Hematopoietic multipotent progenitor cell treated with erythropoietin and hydrocortisone succinate and interleukin-3 and kit ligand, for 4 days (in vitro differentiated cells): ENCODE measurements at regions not wholly inside any gene's neighbourhood (a gene's known extent, or its start where the extent isn't known, plus 50 kb on each side); places are given as distances from the start of the nearest gene placed in this dataset.

ENCODE experiments used
- DNase-seq: peaks from one replicate; pipeline ENCODE4 v3.0.0-alpha.2; 2015

DNA sequence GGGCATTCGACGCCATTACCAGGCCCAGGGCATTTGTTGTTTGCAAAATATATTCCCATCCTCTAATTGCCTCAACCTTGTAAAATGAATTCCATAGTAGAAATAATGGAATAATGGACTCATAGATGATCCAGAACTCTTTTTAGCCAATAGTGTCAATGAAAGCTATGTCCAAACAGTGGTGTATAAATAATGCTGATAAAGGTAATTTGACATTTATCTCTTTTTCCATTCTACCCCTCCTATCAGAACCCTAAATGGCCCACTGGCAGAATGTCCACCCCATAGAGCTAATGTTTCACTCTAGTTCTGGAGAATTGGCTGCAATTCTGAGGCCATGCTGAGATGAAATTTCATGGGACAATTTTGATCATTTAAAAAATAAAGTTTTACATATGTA, 76.4 kb upstream of the DLX6 start:
- DNase-seq = no peak

DNA sequence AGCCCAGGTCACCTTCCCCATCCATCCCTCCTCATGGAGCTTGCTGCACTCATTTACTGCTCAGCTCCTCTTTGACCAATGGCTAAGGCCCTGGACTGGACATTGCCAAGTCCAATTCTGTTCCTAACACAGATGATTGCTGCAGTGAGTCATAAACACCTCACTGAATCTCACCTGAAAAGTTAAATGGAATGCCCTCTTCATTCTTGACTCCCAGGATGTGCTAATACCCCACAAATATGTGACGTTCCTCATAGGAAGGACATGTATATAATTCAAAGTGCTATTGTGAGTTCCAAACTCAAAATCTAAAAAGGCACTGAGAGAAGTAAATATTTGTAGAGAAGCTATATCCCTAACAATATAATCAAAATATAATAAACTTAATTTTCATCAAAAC, 73.5 kb upstream of the DLX6 start:
- DNase-seq = no peak

DNA sequence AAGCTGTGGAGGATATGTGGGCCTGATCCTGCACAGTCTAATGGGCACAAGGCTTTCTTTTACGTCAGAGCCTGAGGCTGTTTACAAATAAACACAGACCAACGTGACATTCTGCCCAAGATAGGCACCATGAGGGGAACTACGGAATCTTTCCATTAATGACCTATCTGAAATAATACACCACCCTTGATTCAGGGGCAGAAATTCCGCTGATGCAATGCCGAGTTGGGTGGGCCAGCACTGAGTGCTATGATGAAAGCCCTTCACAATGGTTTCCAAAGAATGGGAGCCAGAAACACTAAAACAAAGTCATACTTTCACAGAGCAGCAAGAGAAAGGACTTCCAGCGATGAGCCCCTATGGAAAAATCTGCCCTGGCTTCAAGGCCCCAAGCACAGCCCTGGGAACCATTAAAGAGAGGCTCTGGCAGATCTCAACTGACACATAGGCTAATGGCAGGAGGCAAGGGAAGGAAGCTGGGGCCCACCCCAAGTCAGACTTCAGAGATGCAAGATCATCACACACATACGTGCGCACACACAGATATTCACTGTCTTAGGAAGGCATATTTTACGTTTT, 72.2 kb upstream of the DLX6 start:
- no peak for DNase-seq

DNA sequence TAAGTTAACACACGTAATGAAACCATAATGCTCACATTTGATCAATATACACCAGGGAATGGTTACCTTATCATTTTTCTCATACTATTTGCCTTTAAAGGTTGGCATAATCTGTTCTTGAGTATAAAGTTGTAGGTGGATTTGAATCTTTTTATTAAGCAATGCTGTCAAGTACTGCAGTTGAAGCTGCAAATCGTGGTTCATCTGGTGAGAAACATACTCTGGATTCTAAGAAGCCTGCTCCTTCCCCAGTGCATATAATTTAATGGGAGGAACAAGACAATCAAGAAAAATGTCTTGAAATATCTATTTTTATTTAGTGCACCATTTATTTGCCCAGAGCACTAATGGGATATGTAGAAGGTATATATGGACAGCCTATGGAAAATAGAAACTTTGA, 68.7 kb upstream of the DLX6 start:
- no peak for DNase-seq

DNA sequence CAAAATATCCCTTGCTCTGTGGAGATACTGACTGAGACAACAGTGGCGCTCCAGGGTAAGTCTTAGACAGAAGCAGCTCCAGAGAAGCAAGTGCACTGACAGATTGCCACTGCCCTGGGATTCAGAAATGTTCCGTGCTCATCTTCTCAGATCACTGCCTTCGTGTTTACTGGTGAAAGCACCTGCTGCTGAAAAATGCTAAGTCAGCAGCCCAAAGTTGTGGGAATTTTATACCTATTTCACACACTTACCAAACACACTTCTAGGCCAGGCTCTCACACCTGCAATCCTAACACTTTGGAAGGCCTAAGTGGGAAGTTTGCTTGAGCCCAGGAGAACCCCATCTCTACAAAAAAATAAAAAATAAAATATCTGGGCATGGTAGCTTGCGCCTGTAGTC, 63.2 kb upstream of the DLX6 start:
- no peak for DNase-seq

DNA sequence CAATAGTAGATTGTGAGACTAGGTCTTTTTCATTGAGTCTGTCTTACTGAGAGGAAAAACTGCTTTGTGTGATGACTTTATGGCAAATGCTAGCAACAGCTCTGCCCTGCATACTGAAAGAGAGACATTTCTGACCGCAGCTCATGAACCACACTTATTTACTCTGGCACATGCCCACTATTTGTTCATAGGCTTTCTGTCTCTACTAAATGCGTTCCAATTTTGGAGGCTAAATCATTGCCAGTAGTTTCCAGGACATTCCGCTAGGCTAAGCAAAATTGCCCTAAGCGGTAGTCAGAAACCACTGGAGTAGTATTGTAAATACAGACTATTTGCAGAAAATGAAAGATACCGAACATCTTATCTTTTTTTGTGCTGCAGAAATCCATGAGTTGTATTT, 55.6 kb upstream of the DLX6 start:
- DNase-seq = no peak

DNA sequence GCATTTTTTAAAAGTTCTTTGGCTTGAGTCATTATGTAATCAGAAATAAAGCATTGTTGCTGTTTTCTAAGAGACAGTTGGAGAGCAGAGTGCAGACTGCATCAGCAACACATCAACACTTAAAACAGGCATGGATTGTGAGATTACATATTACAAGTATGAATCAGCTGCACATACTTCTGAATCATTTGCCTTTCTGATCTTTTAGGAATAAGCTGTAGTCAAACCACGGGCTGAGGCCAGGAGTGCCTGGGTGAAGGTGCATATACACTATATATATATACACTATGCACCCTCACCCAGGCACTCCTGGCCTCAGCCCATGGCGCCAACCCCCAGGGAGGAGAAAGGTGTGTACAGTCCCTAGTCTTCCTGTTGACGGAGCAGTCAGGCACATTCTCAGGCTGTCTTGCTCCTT, 52.4 kb upstream of the DLX6 start:
- DNase-seq = no peak

DNA sequence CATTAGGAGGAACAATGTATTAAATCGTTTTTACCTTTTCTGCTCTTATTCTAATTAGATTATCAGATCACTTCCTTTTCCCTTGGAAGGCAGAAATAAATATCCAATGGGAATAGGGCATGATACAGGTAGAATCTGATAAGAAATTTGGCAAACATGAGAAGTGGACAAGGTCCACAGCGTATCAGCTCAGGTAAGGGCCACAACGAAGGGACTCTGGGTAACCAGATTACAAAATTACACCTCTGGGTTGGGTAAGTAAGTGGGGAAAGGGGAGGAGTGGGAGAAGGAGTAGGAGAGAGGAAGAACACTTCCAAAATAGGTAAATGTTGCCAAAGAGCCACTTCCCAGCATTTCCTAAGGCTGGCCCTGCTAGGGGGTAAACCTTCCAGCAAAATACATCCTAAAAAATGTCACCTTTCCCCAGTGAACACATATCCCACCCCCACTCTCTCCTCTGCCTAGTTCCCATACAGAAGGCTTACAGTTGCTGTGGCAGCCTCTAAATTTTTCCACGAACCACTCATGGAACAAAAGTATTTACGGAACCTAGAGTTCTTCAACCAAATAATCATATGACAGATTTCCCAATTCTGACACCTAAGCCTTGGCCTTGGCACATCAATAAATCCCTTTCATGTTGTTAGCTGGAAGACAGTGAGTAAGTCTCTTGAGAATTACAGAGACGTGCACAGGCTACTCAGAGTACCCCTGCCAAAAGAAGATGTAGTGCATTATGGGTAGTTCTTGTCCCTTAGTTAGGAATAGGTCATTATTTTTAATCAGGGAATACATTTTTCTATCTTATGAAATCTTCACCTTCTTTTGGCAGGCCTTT, 51.5 kb upstream of the DLX6 start:
- no peak for DNase-seq
